SIG-M5 (cell line): ENCODE measurements at regions not wholly inside any gene's neighbourhood (a gene's known extent, or its start where the extent isn't known, plus 50 kb on each side); places are given as distances from the start of the nearest gene placed in this dataset.
"Not testable (repeated sequence)": the region's sequence is repeated elsewhere in the genome, so short reads cannot be mapped to it uniquely, and the experiment has no call there.

ENCODE experiments used
- DNase-seq: peaks from one replicate; lab custom pipeline; 2025; lab: John Stamatoyannopoulos, UW

DNA sequence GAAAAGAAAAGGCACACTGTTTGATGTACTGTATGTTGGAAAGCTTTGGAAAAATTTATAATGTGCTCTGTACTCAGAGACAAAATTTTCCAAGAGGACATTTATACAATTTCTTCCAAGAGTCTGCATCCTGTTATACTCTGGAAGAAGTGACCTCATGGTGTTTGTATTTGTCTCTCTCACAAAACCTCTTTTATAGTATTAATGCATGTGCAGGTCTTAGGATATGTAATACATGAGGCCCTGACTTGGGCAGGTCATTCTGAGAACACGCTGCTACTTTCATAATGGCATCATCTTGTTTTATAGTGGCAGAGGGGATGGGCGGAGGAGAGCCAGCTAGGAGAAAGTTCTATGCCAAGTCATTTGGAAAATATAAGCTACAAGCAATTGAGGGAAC, 72.0 kb upstream of the P3H2 start:
- DNase-seq = no peak

DNA sequence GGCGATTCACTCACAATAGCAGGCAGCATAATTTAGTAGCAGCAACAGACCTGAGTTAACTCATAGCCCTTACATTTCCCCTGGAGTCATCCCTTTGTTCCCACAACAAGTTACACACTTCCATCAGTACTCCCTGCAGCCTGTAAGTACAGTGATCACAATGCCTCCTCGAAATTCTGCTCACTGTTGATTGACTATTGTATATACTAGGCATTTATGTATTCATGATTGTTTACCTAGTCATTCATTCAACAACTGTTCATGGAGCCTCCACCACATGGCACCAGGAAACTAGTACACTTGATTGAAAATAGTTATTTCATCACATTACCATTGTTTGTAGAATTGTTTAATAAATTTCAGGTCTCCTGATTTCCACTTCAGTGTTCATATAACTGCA, 71.4 kb upstream of the P3H2 start:
- DNase-seq = no peak

DNA sequence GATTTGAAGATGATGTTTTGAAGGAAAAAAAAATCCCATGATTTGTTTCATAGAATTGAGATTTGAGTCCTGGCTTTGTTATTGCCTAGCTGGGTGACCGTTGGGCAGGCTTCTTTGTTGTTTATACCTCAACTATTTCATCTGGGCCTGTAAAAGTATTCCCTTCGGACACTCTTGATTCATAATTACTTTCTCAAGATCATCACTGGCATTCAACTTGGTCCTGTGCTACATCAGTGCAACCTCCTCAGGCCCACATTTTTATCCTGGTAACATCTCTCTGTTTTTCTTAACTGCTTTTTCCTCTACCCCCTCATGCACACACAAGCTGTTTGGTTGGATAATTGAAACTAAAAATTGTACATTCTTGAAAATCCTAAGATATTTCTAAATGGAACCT, 67.5 kb upstream of the P3H2 start:
- no peak for DNase-seq

DNA sequence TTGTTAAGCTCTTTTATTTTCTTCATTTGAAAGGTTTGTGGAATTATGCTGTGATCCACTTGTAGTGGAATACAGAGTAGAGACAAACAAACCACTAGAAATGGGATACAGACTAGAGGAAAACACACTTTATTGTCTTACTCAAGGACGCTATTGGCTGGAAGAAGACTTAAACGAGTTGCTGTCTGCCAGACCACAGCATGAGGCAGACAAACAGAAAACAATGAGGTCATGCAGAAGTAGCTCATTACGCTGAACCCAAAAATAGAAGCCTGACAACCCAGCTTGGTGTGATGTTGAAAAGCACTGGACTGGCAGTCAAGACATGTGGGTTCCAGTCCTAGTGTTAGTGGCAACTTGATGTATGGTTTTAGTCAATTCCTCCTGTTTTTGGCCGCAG, 62.4 kb upstream of the P3H2 start:
- DNase-seq = no peak

DNA sequence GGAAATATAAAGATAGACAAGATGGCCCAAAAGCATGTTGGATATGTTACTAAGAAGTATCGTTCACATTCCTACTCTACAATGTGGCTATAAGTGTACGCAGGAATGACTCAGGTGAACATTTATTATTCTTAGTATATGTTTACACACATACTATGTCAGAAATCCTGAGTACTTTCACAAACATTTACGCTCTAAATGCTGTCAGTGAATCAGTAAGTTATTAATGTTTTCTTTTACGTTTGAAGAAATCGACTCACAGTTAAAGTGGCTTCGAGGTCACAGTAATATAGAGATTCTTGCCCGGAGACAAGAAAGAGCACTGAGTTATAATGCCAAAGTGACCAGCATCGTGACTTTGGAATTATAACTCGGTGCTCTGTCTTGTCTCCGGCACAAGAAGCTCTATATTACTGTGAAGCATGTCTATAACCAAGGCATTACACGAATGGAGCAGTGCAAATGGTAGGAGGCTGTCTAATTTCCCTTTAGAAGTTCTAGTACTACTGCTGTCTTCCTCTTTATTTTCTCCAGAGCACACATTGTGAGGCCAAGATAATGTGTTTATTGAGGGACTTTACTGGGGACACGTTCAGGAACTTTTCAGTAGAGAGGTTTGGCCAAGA, 61.8 kb upstream of the P3H2 start:
- no peak for DNase-seq

DNA sequence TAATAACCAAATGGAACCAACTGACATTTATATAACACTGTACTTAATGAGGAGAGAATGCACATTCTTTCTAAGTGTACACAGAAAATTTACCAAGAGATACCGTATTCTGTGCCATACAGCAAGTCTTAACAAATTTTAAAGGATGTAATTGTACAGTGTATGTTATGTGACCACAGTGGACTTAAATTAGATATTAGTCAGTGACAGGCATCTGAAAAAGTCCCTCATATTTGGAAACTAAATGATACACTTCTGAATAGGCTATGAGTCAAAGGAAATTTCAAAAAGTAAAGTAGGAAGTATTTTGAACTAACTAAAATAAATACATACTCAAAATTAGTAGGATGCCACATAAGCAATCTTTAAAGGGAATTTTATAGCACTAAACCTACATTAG, 59.6 kb upstream of the P3H2 start:
- no peak for DNase-seq

DNA sequence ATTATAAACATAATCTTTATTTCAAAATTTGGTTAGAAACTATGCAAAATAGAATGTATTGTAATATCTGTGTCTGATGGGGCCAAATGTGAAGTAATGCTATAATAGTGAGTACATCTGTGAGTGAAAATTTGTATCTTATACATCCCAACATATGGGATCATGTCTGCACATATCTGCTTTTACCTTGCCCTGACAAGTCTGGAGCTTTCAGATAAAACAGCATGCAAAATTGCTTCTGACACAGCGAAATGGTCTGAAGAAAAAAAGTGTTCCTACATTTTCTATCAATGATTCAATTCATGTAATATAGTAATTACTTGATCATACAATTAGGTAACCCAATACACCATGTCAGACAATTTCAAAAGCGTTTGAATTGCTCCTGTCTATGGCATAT, 58.1 kb upstream of the P3H2 start:
- no peak for DNase-seq

DNA sequence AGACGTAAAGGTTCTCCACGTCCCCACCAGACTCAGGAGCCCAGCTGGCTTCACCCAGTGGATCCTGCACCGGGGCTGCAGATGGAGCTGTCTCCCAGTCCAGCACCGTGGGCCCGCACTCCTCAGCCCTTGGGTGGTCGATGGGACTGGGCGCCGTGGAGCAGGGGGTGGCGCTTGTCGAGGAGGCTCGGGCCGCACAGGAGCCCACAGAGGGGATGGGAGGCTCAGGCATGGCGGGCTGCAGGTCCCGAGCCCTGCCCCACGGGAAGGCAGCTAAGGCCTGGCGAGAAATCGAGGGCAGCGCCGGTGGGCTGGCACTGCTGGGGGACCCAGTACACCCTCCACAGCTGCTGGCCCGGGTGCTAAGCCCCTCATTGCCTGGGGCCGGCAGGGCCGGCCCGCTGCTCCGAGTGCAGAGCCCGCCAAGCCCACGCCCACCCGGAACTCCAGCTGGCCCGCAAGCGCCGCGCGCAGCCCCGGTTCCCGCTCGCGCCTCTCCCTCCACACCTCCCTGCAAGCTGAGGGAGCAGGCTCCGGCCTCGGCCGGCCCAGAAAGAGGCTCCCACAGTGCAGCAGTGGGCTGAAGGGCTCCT, 56.3 kb upstream of the P3H2 start:
- not testable (repeated sequence) for DNase-seq

DNA sequence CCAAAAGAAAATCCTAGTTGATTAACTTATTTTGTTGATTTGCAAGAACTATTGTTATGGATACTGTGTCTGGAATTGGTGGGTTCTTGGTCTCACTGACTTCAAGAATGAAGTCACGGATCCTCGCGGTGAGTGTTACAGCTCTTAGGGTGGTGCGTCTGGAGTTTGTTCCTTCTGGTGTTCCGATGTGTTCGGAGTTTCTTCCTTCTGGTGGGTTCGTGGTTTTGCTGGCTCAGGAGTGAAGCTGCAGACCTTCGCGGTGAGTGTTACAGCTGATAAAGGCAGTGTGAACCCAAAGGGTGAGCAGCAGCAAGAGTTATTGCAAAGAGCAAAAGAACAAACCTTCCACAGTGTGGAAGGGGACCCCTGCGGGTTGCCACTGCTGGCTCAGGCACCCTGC, 55.4 kb upstream of the P3H2 start:
- DNase-seq = not testable (repeated sequence)

DNA sequence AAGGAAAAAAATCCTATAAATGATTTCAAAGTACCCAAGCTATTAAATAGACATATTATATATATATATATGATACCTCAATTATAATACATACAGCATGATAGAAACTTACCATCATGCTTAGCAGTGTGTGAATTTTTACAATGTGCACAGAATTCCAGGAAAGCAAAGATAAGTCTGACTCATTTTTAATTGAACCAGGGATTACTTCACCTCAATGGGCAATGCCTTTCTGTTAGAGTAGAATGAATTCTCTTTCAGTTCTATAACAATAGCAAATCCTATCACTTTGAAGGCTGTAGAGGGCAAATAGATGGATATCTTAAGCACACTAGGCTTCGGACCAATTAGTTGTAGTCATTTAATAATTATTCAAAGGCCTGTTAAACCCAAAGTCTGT, 54.8 kb upstream of the P3H2 start:
- DNase-seq = no peak

DNA sequence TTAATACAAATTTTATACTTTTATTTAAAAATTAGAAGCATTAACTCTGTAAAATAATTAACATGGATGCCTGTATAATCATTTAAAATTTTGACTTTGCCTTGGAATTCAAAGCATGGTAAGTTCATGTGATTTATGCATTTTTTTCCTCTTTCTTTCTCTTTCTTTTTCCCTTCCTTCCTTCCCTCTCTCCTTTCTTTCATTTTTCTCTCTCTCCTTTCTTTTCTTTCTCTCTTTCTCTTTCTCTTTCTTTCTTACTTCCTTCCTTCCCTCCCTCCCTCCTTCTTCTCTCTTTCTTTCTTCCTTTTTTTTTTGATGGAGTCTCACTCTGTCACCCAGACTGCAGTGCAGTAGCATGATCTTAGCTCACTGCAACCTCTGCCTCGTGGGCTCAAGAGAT, 53.8 kb upstream of the P3H2 start:
- no peak for DNase-seq

DNA sequence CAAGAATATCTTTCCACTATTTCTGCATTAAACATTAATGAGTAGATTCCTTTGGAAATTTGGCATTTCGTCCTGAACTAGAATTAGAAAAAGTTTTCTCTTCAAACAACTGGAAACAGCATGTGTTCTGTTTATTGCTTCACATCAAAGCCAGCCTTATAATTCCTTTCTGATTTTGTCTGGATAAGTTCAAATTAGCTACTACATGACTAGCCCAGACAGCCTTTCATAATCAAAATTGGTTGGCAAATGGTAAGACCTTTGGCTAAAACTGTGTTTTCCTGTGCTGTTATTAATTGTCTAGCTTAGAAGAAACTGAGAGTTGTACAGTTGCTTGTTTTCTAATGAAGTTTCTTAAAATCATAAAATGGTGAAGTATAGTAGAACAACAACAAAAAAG, 52.7 kb upstream of the P3H2 start:
- DNase-seq = no peak

DNA sequence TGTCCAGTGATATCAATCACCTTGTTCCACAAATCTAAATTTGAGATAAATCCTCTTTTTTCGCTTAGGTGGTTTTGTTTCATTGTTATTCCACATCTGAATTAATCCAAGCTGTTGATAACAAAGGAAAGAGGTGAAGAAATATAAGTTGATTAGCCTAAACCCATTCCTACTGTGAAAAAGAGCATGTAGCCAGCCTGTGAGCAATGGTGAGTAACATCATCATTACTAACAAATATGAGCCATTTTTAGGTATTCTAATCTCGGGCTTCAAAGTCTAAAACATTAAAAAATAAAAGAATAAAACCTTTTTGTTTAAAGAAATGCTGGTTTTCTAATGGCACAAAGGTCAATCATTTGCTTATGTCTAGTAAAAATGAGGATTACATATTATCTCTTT, 52.1 kb upstream of the P3H2 start:
- no peak for DNase-seq
